ENCODE measurements at regions not wholly inside any gene's neighbourhood (a gene's known extent, or its start where the extent isn't known, plus 50 kb on each side); places are given as distances from the start of the nearest gene placed in this dataset.

- no peak for DNase-seq
Observed at GRCh38 chr16:77594799-77595596, 127.3 kb upstream of the NUDT7 start.

GRCh38 chr16:77596261-77596660, 126.1 kb upstream of the NUDT7 start:
- no peak for DNase-seq

GRCh38 chr16:77599793-77600415, 122.4 kb upstream of the NUDT7 start:
- peak in 1 of 2 experiments; percentile 39 for DNase-seq

GRCh38 chr16:77600555-77600954, 121.8 kb upstream of the NUDT7 start:
- no peak for DNase-seq

GRCh38 chr16:77603656-77604055, 118.7 kb upstream of the NUDT7 start:
- no peak for DNase-seq

GRCh38 chr16:77610496-77610895, 111.8 kb upstream of the NUDT7 start:
- DNase-seq, result no peak

- no peak for DNase-seq
Observed at GRCh38 chr16:77611386-77611785, 110.9 kb upstream of the NUDT7 start.

GRCh38 chr16:77612596-77612995, 109.7 kb upstream of the NUDT7 start:
- no peak for DNase-seq

GRCh38 chr16:77613095-77613494, 109.2 kb upstream of the NUDT7 start:
- no peak for DNase-seq

- no peak for DNase-seq
Observed at GRCh38 chr16:77617553-77617952, 104.8 kb upstream of the NUDT7 start.

- DNase-seq, result no peak
Observed at GRCh38 chr16:77617996-77618395, 104.3 kb upstream of the NUDT7 start.

GRCh38 chr16:77618951-77619350, 103.4 kb upstream of the NUDT7 start:
- no peak for DNase-seq

GRCh38 chr16:77624085-77624484, 98.2 kb upstream of the NUDT7 start:
- DNase-seq, result no peak

GRCh38 chr16:77636615-77637014, 85.7 kb upstream of the NUDT7 start:
- DNase-seq, result no peak

GRCh38 chr16:77637940-77638339, 84.4 kb upstream of the NUDT7 start:
- DNase-seq, result no peak

- no peak for DNase-seq
Observed at GRCh38 chr16:77643176-77643575, 79.1 kb upstream of the NUDT7 start.

GRCh38 chr16:77645764-77646163, 76.5 kb upstream of the NUDT7 start:
- DNase-seq, result no peak

GRCh38 chr16:77647726-77648125, 74.6 kb upstream of the NUDT7 start:
- no peak for DNase-seq

- DNase-seq, result no peak
Observed at GRCh38 chr16:77650761-77651160, 71.6 kb upstream of the NUDT7 start.

- DNase-seq, result no peak
Observed at GRCh38 chr16:77652399-77652798, 69.9 kb upstream of the NUDT7 start.

- no peak for DNase-seq
Observed at GRCh38 chr16:77657016-77657415, 65.3 kb upstream of the NUDT7 start.

GRCh38 chr16:77660311-77660710, 62.0 kb upstream of the NUDT7 start:
- DNase-seq, result peak; percentile 1 to 61

GRCh38 chr16:77662246-77662645, 60.1 kb upstream of the NUDT7 start:
- DNase-seq, result no peak

- DNase-seq, result no peak
Observed at GRCh38 chr16:77663711-77664110, 58.6 kb upstream of the NUDT7 start.

GRCh38 chr16:77666771-77667170, 55.5 kb upstream of the NUDT7 start:
- no peak for DNase-seq
